ENCODE measurements at regions not wholly inside any gene's neighbourhood (a gene's known extent, or its start where the extent isn't known, plus 50 kb on each side); places are given as distances from the start of the nearest gene placed in this dataset.

DNA sequence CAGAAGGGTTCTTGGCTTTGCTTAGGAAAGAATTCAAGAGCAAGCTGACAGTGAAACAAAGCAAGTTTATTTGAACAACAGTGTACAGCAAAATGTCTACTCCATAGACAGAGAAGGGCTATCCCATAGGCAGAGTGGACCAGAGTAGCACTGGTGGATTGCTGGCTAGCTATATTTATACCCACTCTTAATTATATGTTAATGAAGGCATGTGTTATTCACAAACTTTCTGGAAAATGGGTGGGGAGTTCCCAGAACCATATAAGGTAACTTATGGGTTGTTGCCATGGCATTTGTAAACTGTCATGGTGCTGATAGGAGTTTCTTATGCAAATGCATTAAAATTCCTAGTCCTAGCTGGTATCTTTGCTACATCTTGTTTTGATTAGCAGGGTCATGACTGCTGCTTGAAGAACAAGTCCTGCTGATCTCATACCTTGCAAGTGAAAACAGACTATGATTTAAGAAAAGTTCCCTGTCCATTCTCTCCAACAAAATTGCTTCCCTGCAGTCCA is 330.5 kb downstream of the BUD13 start:
- TF ChIP-seq EZH2 (IDR thresholded peaks at IDR 0.05; ENCODE audit: borderline replicate concordance, insufficient read depth, low read length, poor library complexity, severe bottlenecking) (no peak), CTCF (IDR thresholded peaks at IDR 0.05; ENCODE audit: poor library complexity, severe bottlenecking) (no peak)
- TF ChIP-seq, protein P1, sequence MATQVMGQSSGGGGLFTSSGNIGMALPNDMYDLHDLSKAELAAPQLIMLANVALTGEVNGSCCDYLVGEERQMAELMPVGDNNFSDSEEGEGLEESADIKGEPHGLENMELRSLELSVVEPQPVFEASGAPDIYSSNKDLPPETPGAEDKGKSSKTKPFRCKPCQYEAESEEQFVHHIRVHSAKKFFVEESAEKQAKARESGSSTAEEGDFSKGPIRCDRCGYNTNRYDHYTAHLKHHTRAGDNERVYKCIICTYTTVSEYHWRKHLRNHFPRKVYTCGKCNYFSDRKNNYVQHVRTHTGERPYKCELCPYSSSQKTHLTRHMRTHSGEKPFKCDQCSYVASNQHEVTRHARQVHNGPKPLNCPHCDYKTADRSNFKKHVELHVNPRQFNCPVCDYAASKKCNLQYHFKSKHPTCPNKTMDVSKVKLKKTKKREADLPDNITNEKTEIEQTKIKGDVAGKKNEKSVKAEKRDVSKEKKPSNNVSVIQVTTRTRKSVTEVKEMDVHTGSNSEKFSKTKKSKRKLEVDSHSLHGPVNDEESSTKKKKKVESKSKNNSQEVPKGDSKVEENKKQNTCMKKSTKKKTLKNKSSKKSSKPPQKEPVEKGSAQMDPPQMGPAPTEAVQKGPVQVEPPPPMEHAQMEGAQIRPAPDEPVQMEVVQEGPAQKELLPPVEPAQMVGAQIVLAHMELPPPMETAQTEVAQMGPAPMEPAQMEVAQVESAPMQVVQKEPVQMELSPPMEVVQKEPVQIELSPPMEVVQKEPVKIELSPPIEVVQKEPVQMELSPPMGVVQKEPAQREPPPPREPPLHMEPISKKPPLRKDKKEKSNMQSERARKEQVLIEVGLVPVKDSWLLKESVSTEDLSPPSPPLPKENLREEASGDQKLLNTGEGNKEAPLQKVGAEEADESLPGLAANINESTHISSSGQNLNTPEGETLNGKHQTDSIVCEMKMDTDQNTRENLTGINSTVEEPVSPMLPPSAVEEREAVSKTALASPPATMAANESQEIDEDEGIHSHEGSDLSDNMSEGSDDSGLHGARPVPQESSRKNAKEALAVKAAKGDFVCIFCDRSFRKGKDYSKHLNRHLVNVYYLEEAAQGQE (IDR thresholded peaks at IDR 0.05; ENCODE audit: borderline replicate concordance): no peak

Data from neural cell (in vitro differentiated cells).